K562 (cell line): ENCODE measurements at regions not wholly inside any gene's neighbourhood (a gene's known extent, or its start where the extent isn't known, plus 50 kb on each side); places are given as distances from the start of the nearest gene placed in this dataset.

ENCODE experiments used
- ATAC-seq: fragments of 200-7000 bp; cut with Tn5 transposase; 3 replicates; pipeline ENCODE4 v1.9.1; 2020; ENCODE audit warnings: moderate library complexity
- BruUV-seq: library from RNA; stranded (reverse); fragments of 400-500 nt; replicated peaks from 2 replicates; lab custom pipeline; 2021; lab: Mats Ljungman, UMichigan
- CTCF ChIA-PET: fragments of 300-600 bp; formaldehyde crosslinking; extraction: SDS; loops from one replicate; lab custom pipeline; 2021; ENCODE audit warnings: low intra/inter-chr PET ratio; lab: Yijun Ruan, JAX
- POLR2A ChIA-PET: fragments of 300-600, 350-650 bp; sonication (Branson Sonifier 250); formaldehyde crosslinking; extraction: SDS; loops from one replicate; lab custom pipeline; 2021; ENCODE audit warnings: antibody characterized with exemption, inconsistent platforms; lab: Yijun Ruan, JAX
- DNase-seq, 4 experiments: peaks; one replicate each; pipeline versions ENCODE4 v3.0.0 to v3.0.0-alpha.2; 2011 to 2018; ENCODE audit warnings: low spot score in 3 of 4, mixed read lengths in 3 of 4; ENCODE audit errors: extremely low read depth in 1 of 4
- FAIRE-seq: peaks from 2 replicates; lab custom pipeline; 2011; peaks lifted over from hg19 to GRCh38; lab: Jason Lieb, UNC
- H2AFZ ChIP-seq: 2 replicates; pipeline ENCODE4 v1.6.0; 2011; ENCODE audit warnings: low read depth, low read length, control low read depth, inconsistent platforms
- H3K27ac ChIP-seq: fragments of 200-600 bp; 3 replicates; pipeline ENCODE4 v1.8.0; 2011; ENCODE audit warnings: low read depth, mild to moderate bottlenecking, control low read depth, inconsistent platforms, low read length, moderate library complexity, mixed read lengths; ENCODE audit errors: extremely low read depth
- H3K27me3 ChIP-seq, 2 experiments: fragments of 300-600 bp in 1 of 2; 2 replicates in 1 of 2; 3 replicates in 1 of 2; pipeline versions ENCODE4 v1.6.0 to v1.8.0; 2011; ENCODE audit warnings: inconsistent platforms in 2 of 2, low read length in 2 of 2, mild to moderate bottlenecking in 1 of 2, mixed read lengths in 1 of 2, moderate library complexity in 1 of 2; ENCODE audit not compliant: control insufficient read depth in 2 of 2, insufficient read depth in 2 of 2
- H3K36me3 ChIP-seq: fragments of 300-600 bp; 3 replicates; pipeline ENCODE4 v1.8.0; 2011; ENCODE audit warnings: mild to moderate bottlenecking, low read length, inconsistent platforms; ENCODE audit not compliant: control insufficient read depth, insufficient read depth
- H3K4me1 ChIP-seq, 2 experiments: fragments of 200-600 bp in 1 of 2; replicated peaks in 1 of 2; 2 replicates in 1 of 2; 3 replicates in 1 of 2; pipeline versions ENCODE4 v1.5.1 to v1.8.0; 2011; ENCODE audit warnings: inconsistent platforms in 2 of 2, low read length in 2 of 2, mild to moderate bottlenecking in 1 of 2, mixed read lengths in 1 of 2, moderate library complexity in 1 of 2; ENCODE audit not compliant: control insufficient read depth in 2 of 2, insufficient read depth in 2 of 2
- H3K4me2 ChIP-seq: 2 replicates; pipeline ENCODE4 v1.6.1; 2011; ENCODE audit warnings: low read length, control low read depth, inconsistent platforms, mixed read lengths; ENCODE audit not compliant: insufficient read depth
- H3K4me3 ChIP-seq: fragments of 200-600 bp; sonication (generic), shearing (Covaris generic); 2 replicates; pipeline ENCODE4 v1.5.1; 2016; ENCODE audit warnings: control low read depth, inconsistent platforms
- H3K79me2 ChIP-seq: fragments of 200-600 bp; 3 replicates; pipeline ENCODE4 v1.8.0; 2011; ENCODE audit warnings: low read length, inconsistent platforms; ENCODE audit not compliant: control insufficient read depth, insufficient read depth
- H3K9ac ChIP-seq, 2 experiments: 2 replicates each; pipeline versions ENCODE4 v1.6.0 to v1.6.1; 2011; ENCODE audit warnings: low read depth in 2 of 2, low read length in 2 of 2, control low read depth in 1 of 2, inconsistent platforms in 1 of 2, mild to moderate bottlenecking in 1 of 2, mixed read lengths in 1 of 2; ENCODE audit not compliant: insufficient read depth in 1 of 2
- H3K9me1 ChIP-seq: one replicate; pipeline ENCODE4 v1.6.0; 2011; ENCODE audit warnings: inconsistent platforms, mild to moderate bottlenecking, low read length, moderate library complexity; ENCODE audit not compliant: control insufficient read depth, insufficient read depth
- H3K9me3 ChIP-seq: replicated peaks from 2 replicates; pipeline ENCODE4 v1.5.1; 2011; ENCODE audit warnings: low read depth, low read length, inconsistent platforms; ENCODE audit not compliant: control insufficient read depth, insufficient read depth
- H4K20me1 ChIP-seq: replicated peaks from 2 replicates; pipeline ENCODE4 v1.6.1; 2011; ENCODE audit warnings: low read length, inconsistent platforms, mixed read lengths; ENCODE audit not compliant: control insufficient read depth, insufficient read depth
- ERF ChIP-seq: fragments of 450-650 bp; formaldehyde crosslinking; IDR thresholded peaks from 2 replicates; pipeline ENCODE4 v1.4.0; 2020; ENCODE audit warnings: mild to moderate bottlenecking, mixed read lengths
- FOXK2 ChIP-seq, 2 experiments: fragments of 450-650 bp; IDR thresholded peaks in 1 of 2; conservative IDR thresholded peaks in 1 of 2; 2 replicates each; pipeline ENCODE4 v1.6.1; 2016; ENCODE audit warnings: low read depth in 2 of 2, mild to moderate bottlenecking in 1 of 2
- HIVEP1 ChIP-seq: fragments of 250-450 bp; sonication (Bioruptor Pico); IDR thresholded peaks from 2 replicates; pipeline ENCODE4 v1.4.0; 2020; ENCODE audit warnings: mild to moderate bottlenecking
- NBN ChIP-seq: fragments of 450-650 bp; IDR thresholded peaks from 2 replicates; pipeline ENCODE4 v1.6.1; 2016; ENCODE audit warnings: low read depth, mild to moderate bottlenecking
- SAP30 ChIP-seq: fragments of 200-600 bp; sonication (generic); IDR thresholded peaks from 2 replicates; pipeline ENCODE4 v1.6.1; 2012; ENCODE audit warnings: borderline replicate concordance, low read depth, mild to moderate bottlenecking, moderate library complexity, low read length, control low read depth, inconsistent platforms; ENCODE audit not compliant: insufficient read depth, poor library complexity, severe bottlenecking
- SMAD3 ChIP-seq: fragments of 450-650 bp; formaldehyde crosslinking; conservative IDR thresholded peaks from 2 replicates; pipeline ENCODE4 v1.4.0; 2020; ENCODE audit warnings: mild to moderate bottlenecking
- TGIF2 ChIP-seq: sonication (generic); formaldehyde crosslinking; IDR thresholded peaks from 2 replicates; pipeline ENCODE4 v1.8.1; 2022; ENCODE audit warnings: mild to moderate bottlenecking, missing genetic modification reagents, moderate library complexity
- ZFX ChIP-seq: sonication (generic); formaldehyde crosslinking; IDR thresholded peaks from 2 replicates; pipeline ENCODE4 v1.8.0; 2022; ENCODE audit warnings: mild to moderate bottlenecking, missing genetic modification reagents, moderate library complexity
- WGBS: fragments of 100-300 bp; shearing (Covaris generic); methylation state at CpG from one replicate; pipeline ENCODE4 v1.1.6; 2016; ENCODE audit warnings: low coverage, mixed read lengths; ENCODE audit not compliant: insufficient coverage; ENCODE audit errors: missing lambda C conversion rate; 5-methylcytosine and 5-hydroxymethylcytosine counted together
- in situ Hi-C: fragments of 300-500 bp; cut with MboI; formaldehyde crosslinking; loops from 4 replicates; pipeline ENCODE4 v1.15.0; 2018; ENCODE audit warnings: inconsistent platforms, mixed read lengths
- intact Hi-C: fragments of 100-400 bp; cut with micrococcal nuclease; formaldehyde crosslinking; loops from 2 replicates; pipeline ENCODE4 v1.14.2; 2022
- TF ChIP-seq, protein P1 (sequence below): fragments of 250-450 bp; sonication (Bioruptor Pico); IDR thresholded peaks from 2 replicates; pipeline ENCODE4 v1.8.0; 2022; ENCODE audit warnings: inconsistent platforms, mild to moderate bottlenecking, moderate library complexity, borderline replicate concordance
- TF ChIP-seq, protein P2 (sequence below): sonication (generic); formaldehyde crosslinking; IDR thresholded peaks from 2 replicates; pipeline ENCODE4 v1.8.1; 2022; ENCODE audit warnings: missing genetic modification reagents
- TF ChIP-seq, protein P3 (sequence below), 2 experiments: fragments of 450-650 bp; IDR thresholded peaks; 2 replicates each; pipeline ENCODE4 v1.6.1; 2016; ENCODE audit warnings: mild to moderate bottlenecking in 2 of 2, borderline replicate concordance in 1 of 2, low read depth in 1 of 2, moderate library complexity in 1 of 2

- H3K27me3 ChIP-seq = no peaks in the 10 kb centered on the region
- POLR2A ChIA-PET = no interaction called here
- no peaks in the 10 kb centered on the region for H3K79me2 ChIP-seq
- WGBS = 10% methylated on average over 2 of the region's 4 CpGs
- H3K36me3 ChIP-seq = no peaks in the 10 kb centered on the region
- BruUV-seq = no TSS peak
- H3K4me3 ChIP-seq = no peak overlapping the region
- no peaks in the 10 kb centered on the region for H3K9me3 ChIP-seq
- no peak for TF ChIP-seq ZFX (CRISPR knock-in tag)
- TF ChIP-seq SAP30 = no peak
- no peak for TF ChIP-seq TGIF2 (CRISPR knock-in tag)
- no peak for TF ChIP-seq NBN
- TF ChIP-seq ERF (CRISPR knock-in tag) = no peak
- TF ChIP-seq HIVEP1 (CRISPR knock-in tag) = no peak
- TF ChIP-seq, protein P1, sequence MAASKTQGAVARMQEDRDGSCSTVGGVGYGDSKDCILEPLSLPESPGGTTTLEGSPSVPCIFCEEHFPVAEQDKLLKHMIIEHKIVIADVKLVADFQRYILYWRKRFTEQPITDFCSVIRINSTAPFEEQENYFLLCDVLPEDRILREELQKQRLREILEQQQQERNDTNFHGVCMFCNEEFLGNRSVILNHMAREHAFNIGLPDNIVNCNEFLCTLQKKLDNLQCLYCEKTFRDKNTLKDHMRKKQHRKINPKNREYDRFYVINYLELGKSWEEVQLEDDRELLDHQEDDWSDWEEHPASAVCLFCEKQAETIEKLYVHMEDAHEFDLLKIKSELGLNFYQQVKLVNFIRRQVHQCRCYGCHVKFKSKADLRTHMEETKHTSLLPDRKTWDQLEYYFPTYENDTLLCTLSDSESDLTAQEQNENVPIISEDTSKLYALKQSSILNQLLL (CRISPR knock-in tag) = no peak
- TF ChIP-seq FOXK2 (conservative IDR thresholded peaks at IDR 0.05 in 1 of 2, IDR thresholded peaks at IDR 0.05 in 1 of 2; ENCODE audit: low read depth in 2 of 2) = no peak
- no peak for TF ChIP-seq SMAD3 (CRISPR knock-in tag)
- TF ChIP-seq, protein P2, sequence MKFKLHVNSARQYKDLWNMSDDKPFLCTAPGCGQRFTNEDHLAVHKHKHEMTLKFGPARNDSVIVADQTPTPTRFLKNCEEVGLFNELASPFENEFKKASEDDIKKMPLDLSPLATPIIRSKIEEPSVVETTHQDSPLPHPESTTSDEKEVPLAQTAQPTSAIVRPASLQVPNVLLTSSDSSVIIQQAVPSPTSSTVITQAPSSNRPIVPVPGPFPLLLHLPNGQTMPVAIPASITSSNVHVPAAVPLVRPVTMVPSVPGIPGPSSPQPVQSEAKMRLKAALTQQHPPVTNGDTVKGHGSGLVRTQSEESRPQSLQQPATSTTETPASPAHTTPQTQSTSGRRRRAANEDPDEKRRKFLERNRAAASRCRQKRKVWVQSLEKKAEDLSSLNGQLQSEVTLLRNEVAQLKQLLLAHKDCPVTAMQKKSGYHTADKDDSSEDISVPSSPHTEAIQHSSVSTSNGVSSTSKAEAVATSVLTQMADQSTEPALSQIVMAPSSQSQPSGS (CRISPR knock-in tag) = no peak
- TF ChIP-seq, protein P3, sequence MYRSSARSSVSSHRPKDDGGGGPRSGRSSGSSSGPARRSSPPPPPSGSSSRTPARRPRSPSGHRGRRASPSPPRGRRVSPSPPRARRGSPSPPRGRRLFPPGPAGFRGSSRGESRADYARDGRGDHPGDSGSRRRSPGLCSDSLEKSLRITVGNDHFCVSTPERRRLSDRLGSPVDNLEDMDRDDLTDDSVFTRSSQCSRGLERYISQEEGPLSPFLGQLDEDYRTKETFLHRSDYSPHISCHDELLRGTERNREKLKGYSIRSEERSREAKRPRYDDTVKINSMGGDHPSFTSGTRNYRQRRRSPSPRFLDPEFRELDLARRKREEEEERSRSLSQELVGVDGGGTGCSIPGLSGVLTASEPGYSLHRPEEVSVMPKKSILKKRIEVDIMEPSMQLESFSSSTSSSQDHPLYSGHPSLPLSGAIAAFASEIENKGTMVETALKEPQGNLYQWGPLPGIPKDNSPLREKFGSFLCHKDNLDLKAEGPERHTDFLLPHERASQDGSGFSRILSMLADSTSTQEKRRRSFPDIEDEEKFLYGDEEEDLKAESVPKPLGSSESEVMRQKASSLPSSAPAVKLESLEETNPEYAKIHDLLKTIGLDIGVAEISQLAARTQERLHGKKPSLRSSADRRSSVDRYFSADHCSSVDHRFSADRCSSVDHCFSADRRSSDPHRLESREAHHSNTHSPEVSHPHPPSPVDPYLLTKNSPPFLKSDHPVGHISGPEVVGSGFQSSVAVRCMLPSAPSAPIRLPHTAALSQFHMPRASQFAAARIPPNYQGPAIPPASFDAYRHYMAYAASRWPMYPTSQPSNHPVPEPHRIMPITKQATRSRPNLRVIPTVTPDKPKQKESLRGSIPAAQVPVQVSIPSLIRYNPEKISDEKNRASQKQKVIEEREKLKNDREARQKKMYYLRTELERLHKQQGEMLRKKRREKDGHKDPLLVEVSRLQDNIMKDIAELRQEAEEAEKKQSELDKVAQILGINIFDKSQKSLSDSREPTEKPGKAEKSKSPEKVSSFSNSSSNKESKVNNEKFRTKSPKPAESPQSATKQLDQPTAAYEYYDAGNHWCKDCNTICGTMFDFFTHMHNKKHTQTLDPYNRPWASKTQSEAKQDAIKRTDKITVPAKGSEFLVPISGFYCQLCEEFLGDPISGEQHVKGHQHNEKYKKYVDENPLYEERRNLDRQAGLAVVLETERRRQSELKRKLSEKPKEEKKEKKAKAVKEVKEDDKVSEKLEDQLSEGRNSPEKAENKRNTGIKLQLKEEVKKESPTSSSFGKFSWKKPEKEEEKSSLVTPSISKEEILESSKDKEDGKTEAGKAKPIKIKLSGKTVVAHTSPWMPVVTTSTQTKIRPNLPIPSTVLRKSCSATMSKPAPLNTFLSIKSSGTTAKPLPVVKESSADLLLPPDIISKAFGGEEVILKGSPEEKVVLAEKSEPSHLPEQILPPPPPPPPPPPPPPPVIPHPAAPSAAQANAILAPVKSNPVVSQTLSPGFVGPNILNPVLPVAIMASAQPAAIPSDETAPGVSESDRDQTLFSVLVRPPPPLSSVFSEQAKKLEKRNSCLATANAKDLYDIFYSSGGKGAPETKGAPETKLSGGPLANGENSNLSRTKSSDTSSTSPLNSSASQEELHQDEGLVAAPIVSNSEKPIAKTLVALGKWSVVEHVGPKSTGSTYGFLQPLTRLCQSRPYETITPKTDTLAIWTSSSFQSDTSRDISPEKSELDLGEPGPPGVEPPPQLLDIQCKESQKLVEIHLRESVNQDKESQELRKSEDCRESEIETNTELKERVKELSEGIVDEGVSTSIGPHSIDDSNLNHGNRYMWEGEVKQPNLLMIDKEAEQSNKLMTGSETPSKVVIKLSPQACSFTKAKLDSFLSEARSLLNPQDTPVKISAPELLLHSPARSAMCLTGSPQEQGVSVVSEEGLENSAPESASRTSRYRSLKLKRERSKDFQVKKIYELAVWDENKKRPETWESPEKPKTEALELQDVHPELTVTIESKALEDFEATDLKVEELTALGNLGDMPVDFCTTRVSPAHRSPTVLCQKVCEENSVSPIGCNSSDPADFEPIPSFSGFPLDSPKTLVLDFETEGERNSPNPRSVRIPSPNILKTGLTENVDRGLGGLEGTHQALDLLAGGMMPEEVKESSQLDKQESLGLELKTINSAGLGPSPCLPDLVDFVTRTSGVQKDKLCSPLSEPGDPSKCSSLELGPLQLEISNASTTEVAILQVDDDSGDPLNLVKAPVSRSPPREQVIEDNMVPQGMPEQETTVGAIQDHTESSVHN (IDR thresholded peaks at IDR 0.05; ENCODE audit: borderline replicate concordance in 1 of 2, low read depth in 1 of 2) = no peak
- H3K4me2 ChIP-seq = no peak overlapping the region
- no peaks in the 10 kb centered on the region for H3K9me1 ChIP-seq
- no peak overlapping the region for H2AFZ ChIP-seq
- no peaks in the 10 kb centered on the region for H3K4me1 ChIP-seq
- DNase-seq = no peak
- H4K20me1 ChIP-seq = no peaks in the 10 kb centered on the region
- in situ Hi-C loops (no loop called here), intact Hi-C loops (no loop called here)
- H3K27ac ChIP-seq = no peak overlapping the region
- FAIRE-seq = no peak
- ATAC-seq = no peak
- CTCF ChIA-PET = no interaction called here
- H3K9ac ChIP-seq = no peak overlapping the region
Observed at GRCh38 chr13:76813000-76813691, 73.1 kb downstream of the KCTD12 start.
